ENCODE measurements at regions not wholly inside any gene's neighbourhood (a gene's known extent, or its start where the extent isn't known, plus 50 kb on each side); places are given as distances from the start of the nearest gene placed in this dataset.

GRCh38 chr17:13273806-13274205 is 256.0 kb upstream of the ELAC2 start:
- POLR2A ChIA-PET (ENCODE audit: partially characterized antibody), result no interaction called here
- H3K36me3 ChIP-seq (ENCODE audit: control insufficient read depth in 2 of 4, insufficient read depth in 4 of 4, low read length in 3 of 4), result no peaks in the 10 kb centered on the region
- no peak overlapping the region for H4K8ac ChIP-seq (ENCODE audit: extremely low read depth, insufficient read depth, low read length)
- H4K20me1 ChIP-seq (replicated peaks in 1 of 2; ENCODE audit: control insufficient read depth in 1 of 2, insufficient read depth in 2 of 2, low read length in 2 of 2), result no peaks in the 10 kb centered on the region
- no peak overlapping the region for H2BK12ac ChIP-seq (ENCODE audit: low read depth, low read length)
- H3K27ac ChIP-seq (ENCODE audit: low read depth, low read length), result no peak overlapping the region
- no peaks in the 10 kb centered on the region for H3K79me1 ChIP-seq (ENCODE audit: low read depth, low read length)
- no peak overlapping the region for H2BK20ac ChIP-seq (ENCODE audit: low read length)
- no peaks in the 10 kb centered on the region for H3K27me3 ChIP-seq (replicated peaks in 1 of 4; ENCODE audit: control insufficient read depth in 3 of 4, extremely low read depth in 1 of 4, insufficient read depth in 3 of 4, low read length in 3 of 4)
- H3K4me3 ChIP-seq (ENCODE audit: extremely low read depth in 1 of 4, insufficient read depth in 2 of 4, low read depth in 3 of 4, low read length in 4 of 4), result no peak overlapping the region
- peaks cover 0 to 3% of the 10 kb centered on the region in 2 experiments; a peak in 2 of 4 replicates for H3K9me3 ChIP-seq (ENCODE audit: insufficient read depth in 2 of 2, low read depth in 1 of 2, low read length in 1 of 2)
- no peak overlapping the region for H3K23ac ChIP-seq (ENCODE audit: insufficient read length)
- no peak overlapping the region for H2BK5ac ChIP-seq (ENCODE audit: low read depth, low read length)
- no peak overlapping the region for H4K5ac ChIP-seq (ENCODE audit: insufficient read length, low read depth, low read length)
- H3K23me2 ChIP-seq (ENCODE audit: low read depth, low read length), result no peaks in the 10 kb centered on the region
- no peak for TF ChIP-seq KDM4A (IDR thresholded peaks at IDR 0.05; ENCODE audit: low read depth, low read length, severe bottlenecking)
- no peak for TF ChIP-seq BRCA1 (IDR thresholded peaks at IDR 0.05; ENCODE audit: low read depth, low read length)
- no peak for TF ChIP-seq RBBP5 (IDR thresholded peaks at IDR 0.05; ENCODE audit: borderline replicate concordance, low read depth, low read length)
- no peak for TF ChIP-seq CHD2 (IDR thresholded peaks at IDR 0.05; ENCODE audit: low read length)
- TF ChIP-seq KDM5A (IDR thresholded peaks at IDR 0.05; ENCODE audit: low read length), result no peak
- no peak for TF ChIP-seq E2F6 (IDR thresholded peaks at IDR 0.05)
- TF ChIP-seq SIRT6 (IDR thresholded peaks at IDR 0.05; ENCODE audit: low read length), result no peak
- TF ChIP-seq YY1 (IDR thresholded peaks at IDR 0.05; ENCODE audit: low read depth, low read length), result no peak
- TF ChIP-seq RNF2 (IDR thresholded peaks at IDR 0.05; ENCODE audit: borderline replicate concordance, low read depth, low read length, missing control alignments, poor library complexity, severe bottlenecking), result no peak
- H2AK5ac ChIP-seq (ENCODE audit: low read depth, low read length), result no peak overlapping the region
- H3K4me1 ChIP-seq (replicated peaks in 1 of 4; ENCODE audit: control insufficient read depth in 3 of 4, insufficient read depth in 4 of 4, low read length in 3 of 4), result no peaks in the 10 kb centered on the region
- H2BK15ac ChIP-seq (ENCODE audit: low read length), result no peak overlapping the region
- CTCF ChIA-PET (ENCODE audit: partially characterized antibody), result no interaction called here
- 77% methylated on average over 2 of the region's 2 CpGs; no CpG with 5 or more reads in 1 of the 2 experiments for WGBS, 2 experiments (ENCODE audit: extremely low coverage in 1 of 2, insufficient coverage in 1 of 2, insufficient read length in 1 of 2, insufficient replicate concordance in 2 of 2, low coverage in 1 of 2, low lambda C conversion rate in 2 of 2, missing lambda C conversion rate in 1 of 2)
- H3K56ac ChIP-seq (replicated peaks; ENCODE audit: insufficient read length, low read depth, low read length), result no peak overlapping the region
- no peak for DNase-seq (ENCODE audit: low read depth in 1 of 2, low spot score in 2 of 2)
- no peak overlapping the region for H2BK120ac ChIP-seq (replicated peaks; ENCODE audit: low read depth, low read length)
- H3K79me2 ChIP-seq (ENCODE audit: control insufficient read depth in 1 of 2, insufficient read depth in 2 of 2, low read length in 2 of 2), result no peaks in the 10 kb centered on the region
- H4K91ac ChIP-seq (replicated peaks; ENCODE audit: insufficient read length, low read length), result no peak overlapping the region
- no peak overlapping the region for H3K9ac ChIP-seq (replicated peaks in 1 of 4; ENCODE audit: extremely low read depth in 1 of 4, low read depth in 3 of 4, low read length in 3 of 4)
- H3K18ac ChIP-seq (ENCODE audit: extremely low read depth, low read length), result no peak overlapping the region
- no peak overlapping the region for H2AFZ ChIP-seq (ENCODE audit: low read length)
- no peak for FAIRE-seq
- H3K14ac ChIP-seq (ENCODE audit: insufficient read length), result no peak overlapping the region
- no peak overlapping the region for H3K4me2 ChIP-seq (ENCODE audit: insufficient read depth in 1 of 2, low read depth in 2 of 2, low read length in 2 of 2)
- no peak overlapping the region for H3K4ac ChIP-seq (replicated peaks; ENCODE audit: insufficient read length, low read depth, low read length)
